ENCODE measurements at regions not wholly inside any gene's neighbourhood (a gene's known extent, or its start where the extent isn't known, plus 50 kb on each side); places are given as distances from the start of the nearest gene placed in this dataset.

- no peak for TF ChIP-seq CTCF (IDR thresholded peaks at IDR 0.05)
- TF ChIP-seq POLR2AphosphoS5 (IDR thresholded peaks at IDR 0.05), result no peak
- TF ChIP-seq POLR2A (IDR thresholded peaks at IDR 0.05), result no peak
- no peak for TF ChIP-seq EP300 (IDR thresholded peaks at IDR 0.05)
These were observed 417.4 kb downstream of the MFSD1 start for GRCh38 chr3:159219231-159219630.
